HCT116 (cell line): ENCODE measurements at regions not wholly inside any gene's neighbourhood (a gene's known extent, or its start where the extent isn't known, plus 50 kb on each side); places are given as distances from the start of the nearest gene placed in this dataset.

ENCODE experiments used
- EGR1 ChIP-seq: IDR thresholded peaks from 2 replicates; pipeline ENCODE4 v1.6.1; 2012; ENCODE audit warnings: low read depth
- EZH2 ChIP-seq: fragments of 200-600 bp; sonication (generic); IDR thresholded peaks from 2 replicates; pipeline ENCODE4 v1.6.1; 2017; ENCODE audit warnings: antibody characterized with exemption, mixed run types
- TF ChIP-seq, protein P1 (sequence below), 3 experiments: fragments of 200-600 bp in 1 of 3; sonication (generic) in 1 of 3; IDR thresholded peaks in 2 of 3; conservative IDR thresholded peaks in 1 of 3; 2 replicates each; pipeline ENCODE4 v1.5.1; 2012 to 2017; ENCODE audit warnings: low read depth in 2 of 3, low read length in 2 of 3, antibody characterized with exemption in 1 of 3, borderline replicate concordance in 1 of 3, control low read depth in 1 of 3, mild to moderate bottlenecking in 1 of 3, mixed read lengths in 1 of 3, mixed run types in 1 of 3, moderate library complexity in 1 of 3; ENCODE audit not compliant: insufficient read depth in 1 of 3

DNA sequence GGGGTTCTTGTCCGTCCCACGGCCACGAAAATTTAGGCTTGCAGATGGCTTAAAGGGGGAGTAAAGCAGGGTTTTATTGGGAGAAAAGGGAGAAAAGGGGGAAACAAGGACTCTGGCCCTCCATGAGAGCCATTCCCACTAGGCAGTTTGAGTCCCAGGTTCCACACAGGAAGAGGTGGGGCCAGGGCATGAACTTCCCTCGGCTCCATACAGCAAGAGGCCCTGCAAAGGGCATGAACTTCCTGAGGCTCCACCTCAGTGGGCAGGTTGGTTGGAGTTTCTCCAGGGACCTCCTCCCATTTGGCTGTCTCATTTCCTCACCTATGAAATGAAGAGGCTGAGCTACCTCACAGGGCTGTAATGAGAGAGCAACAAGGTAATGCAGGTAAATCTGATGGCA is 229.7 kb downstream of the MAT2B start:
- TF ChIP-seq, protein P1, sequence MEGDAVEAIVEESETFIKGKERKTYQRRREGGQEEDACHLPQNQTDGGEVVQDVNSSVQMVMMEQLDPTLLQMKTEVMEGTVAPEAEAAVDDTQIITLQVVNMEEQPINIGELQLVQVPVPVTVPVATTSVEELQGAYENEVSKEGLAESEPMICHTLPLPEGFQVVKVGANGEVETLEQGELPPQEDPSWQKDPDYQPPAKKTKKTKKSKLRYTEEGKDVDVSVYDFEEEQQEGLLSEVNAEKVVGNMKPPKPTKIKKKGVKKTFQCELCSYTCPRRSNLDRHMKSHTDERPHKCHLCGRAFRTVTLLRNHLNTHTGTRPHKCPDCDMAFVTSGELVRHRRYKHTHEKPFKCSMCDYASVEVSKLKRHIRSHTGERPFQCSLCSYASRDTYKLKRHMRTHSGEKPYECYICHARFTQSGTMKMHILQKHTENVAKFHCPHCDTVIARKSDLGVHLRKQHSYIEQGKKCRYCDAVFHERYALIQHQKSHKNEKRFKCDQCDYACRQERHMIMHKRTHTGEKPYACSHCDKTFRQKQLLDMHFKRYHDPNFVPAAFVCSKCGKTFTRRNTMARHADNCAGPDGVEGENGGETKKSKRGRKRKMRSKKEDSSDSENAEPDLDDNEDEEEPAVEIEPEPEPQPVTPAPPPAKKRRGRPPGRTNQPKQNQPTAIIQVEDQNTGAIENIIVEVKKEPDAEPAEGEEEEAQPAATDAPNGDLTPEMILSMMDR (IDR thresholded peaks at IDR 0.05 in 2 of 3, conservative IDR thresholded peaks at IDR 0.05 in 1 of 3; ENCODE audit: borderline replicate concordance in 1 of 3, insufficient read depth in 1 of 3, low read depth in 2 of 3, low read length in 2 of 3), result no peak
- TF ChIP-seq EGR1 (no peak), EZH2 (no peak)
